ENCODE measurements at regions not wholly inside any gene's neighbourhood (a gene's known extent, or its start where the extent isn't known, plus 50 kb on each side); places are given as distances from the start of the nearest gene placed in this dataset.
"Not testable (repeated sequence)": the region's sequence is repeated elsewhere in the genome, so short reads cannot be mapped to it uniquely, and the experiment has no call there.

DNA sequence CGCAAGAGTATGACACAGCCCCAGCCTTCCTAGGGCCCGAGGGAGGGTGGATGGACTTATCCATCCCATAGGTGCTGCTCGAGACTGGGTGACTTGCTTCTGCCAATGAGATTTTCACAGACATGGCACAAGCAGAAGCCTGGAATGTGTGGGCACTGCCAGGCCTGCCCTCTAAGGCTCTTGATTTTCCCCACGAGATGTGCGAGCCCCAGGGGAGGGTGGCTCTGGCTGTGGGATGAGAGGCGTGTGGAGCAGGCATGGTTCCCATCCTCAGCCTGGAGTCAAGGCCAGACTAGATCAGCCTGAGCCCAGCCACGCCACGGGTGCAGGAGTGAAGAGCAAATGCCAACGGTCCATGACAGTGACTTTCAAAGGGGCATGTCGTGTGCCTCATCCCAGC, 148.9 kb downstream of the RTP5 start:
- DNase-seq (ENCODE audit: extremely low spot score, insufficient read length, low read depth); FAIRE-seq: not testable (repeated sequence)

DNA sequence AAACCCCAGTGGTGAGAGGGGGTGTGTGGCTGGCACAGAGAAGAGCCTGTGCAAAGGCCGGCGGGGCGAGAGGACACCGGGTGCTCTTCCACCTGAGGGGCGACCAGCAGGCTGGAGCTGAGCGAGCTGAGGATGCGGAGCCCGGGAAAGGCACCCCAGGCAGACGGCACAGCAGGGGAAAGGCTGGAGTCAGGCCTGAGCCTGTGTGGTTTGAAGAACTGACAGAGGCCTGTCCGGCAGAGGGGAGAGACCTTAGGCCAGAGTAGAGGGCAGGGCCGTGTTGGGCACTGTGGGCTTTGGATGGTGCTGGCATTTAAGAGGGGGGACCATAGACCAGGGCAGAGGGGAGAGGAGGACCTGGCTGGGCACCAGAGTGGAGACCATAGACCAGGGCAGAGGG, 149.8 kb downstream of the RTP5 start:
- FAIRE-seq (no peak), DNase-seq (ENCODE audit: extremely low spot score, insufficient read length, low read depth) (no peak)

DNA sequence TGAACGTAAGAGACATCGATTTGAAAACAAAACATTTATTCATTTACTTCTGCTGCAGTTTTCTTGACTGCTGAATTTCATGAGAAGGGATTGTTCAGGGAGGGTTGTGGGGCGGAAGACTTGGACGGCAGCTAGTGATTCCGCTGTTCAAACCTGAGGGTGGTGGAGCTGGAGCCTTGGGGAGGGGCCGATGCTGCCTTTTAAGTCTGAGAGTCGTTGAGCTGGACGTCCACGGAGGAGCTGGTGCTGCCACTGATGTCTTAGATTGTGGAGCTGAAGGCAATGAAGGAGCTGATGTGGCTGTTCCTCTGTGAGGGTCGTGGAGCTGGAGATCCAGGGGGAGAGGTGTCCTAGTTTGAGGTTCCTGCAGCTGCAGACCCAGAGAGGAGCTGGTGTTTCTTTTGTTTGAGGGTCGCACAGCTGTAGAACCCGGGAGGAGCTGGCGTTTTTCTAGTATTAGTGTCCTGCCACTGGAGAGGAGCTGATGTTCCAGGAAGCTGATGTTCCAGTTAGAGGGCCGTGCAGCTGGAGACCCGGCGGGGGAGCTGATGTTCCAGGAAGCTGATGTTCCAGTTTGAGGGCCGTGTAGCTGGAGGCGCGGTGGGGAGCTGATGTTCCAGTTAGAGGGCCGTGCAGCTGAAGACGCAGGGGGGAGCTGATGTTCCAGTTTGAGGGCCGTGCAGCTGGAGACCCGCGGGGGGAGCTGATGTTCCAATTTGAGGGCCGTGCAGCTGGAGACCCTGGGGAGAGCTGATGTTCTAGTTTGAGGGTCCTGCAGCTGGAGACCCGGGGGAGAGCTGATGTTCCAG, 150.9 kb downstream of the RTP5 start:
- FAIRE-seq = no peak
- DNase-seq (ENCODE audit: extremely low spot score, insufficient read length, low read depth) = no peak

DNA sequence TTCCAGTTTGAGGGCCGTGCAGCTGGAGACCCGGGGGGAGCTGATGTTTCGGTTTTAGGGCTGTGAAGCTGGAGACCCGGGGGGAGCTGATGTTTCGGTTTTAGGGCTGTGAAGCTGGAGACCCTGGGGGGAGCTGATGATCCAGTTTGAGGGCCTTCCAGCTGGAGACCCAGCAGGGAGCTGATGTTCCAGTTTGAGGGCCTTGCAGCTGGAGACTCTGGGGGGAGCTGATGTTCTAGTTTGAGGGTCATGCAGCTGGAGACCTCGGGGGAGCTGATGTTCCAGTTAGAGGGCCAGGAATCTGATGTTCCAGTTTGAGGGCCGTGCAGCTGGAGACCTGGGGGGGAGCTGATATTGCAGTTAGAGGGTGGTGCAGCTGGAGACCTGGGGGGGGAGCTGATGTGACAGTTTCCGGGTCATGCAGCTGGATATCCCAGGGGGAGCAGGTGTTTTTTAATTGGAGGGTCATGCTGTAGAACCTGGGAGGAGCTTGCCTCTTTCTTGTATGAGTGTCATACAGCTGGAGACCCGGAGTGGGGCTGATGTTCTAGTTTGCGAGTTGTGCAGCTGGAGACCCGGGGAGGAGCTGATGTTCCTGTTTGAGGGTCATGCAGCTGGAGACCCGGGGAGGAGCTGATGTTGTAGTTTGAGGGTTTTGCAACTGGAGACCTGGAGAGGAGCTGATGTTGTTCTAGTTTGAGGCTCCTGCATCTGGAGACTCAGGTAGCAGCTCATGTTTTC, 153.2 kb downstream of the RTP5 start:
- FAIRE-seq (no peak), DNase-seq (ENCODE audit: extremely low spot score, insufficient read length, low read depth) (no peak)

DNA sequence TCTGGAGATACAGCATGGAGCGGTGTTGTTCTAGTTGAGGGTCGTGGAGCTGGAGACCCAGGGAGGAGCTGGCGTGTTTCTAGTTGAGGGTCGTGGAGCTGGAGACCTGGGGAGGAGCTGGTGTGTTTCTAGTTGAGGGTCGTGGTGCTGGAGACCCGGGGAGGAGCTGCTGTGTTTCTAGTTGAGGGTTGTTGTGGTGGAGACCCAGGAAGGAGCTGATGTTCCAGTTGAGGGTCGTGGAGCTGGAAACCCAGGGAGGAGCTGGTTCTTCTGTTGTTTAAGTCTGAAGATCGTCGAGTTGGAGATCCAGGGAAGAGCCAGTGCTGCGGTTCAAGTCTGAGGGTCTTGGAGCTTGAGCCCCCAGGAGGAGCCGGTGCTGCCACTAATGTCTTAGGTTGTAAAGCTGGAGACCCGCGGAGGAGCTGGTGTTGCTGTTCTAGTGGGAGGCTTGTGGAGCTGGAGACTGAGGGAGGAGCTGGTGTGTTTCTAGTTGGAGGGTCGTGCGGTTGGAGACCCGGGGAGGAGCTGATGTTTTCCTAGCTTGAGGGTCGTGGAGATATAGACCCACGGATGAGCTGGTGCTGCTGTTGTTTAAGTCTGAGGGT, 155.3 kb downstream of the RTP5 start:
- FAIRE-seq = no peak
- no peak for DNase-seq (ENCODE audit: extremely low spot score, insufficient read length, low read depth)

DNA sequence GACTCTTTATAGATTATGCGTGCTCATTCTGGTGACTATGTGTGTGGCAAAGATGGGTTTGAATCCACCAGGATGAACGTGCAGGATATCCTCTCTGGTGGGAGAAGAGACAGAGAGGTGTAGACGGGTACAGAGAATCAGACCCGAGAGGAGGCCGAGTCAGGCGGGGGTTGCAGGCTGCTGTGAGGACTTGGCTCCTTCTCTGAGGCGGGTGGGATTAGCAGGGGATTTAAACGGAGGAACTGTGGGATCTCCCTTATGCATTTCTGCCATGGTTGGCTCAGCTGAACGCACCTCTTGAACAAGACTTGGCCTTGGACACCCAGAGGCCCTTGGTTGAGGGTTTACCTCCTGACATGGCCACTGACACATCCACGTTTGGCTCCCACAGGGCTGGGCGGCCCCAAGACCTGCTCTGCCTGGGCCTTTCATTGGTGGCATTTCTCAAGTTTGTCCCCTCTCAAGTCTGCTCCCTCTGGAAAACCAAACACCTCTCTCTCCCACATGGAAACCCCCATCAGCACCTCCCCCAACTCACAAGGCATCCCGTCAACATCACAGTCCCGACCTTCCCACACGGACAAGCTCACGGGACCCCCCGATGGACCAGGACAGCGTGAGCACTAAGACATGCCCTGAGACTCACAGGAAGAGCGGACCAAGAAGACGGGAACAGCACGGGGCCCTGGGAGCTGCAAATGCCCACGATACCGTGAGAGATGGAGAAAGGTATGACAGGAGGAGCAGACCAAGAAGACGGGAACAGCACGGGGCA, 158.3 kb downstream of the RTP5 start:
- FAIRE-seq = no peak

DNA sequence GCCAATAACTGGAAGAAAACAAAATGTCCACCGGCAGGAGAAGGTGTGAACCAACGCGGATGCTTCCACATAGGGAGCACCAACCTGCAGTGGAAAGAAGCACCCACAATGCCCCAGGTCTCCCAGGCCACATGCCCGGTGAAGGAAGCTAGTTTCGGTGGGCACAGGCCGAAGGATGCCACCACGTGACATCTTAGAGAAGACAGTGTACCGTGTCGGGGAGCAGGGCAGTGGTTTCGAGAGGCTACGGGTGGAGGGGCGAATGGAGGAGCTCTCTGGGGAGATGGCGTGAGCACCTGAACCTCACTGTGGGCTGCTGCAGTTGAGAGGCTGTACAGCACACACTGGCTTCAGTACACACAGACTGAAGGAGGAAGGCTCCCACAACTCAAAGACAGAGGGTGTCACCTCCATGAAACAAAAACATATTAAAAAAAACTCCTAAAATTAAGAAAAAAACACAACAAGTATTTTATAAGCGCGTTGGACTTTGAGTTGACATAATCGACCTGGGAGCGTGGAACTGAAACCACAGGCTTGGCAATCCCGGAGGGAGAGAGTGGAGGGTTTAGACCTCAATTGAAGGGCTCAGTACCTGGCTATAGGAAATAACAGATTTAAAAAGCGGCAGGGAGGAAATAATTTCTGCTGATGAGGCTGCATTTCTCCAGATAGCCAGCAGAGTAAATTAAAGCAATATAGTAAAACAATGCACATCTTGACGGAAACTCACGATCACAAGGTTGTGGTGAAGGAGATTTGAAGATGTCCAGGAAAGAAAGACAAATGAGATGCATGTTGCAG, 160.1 kb downstream of the RTP5 start:
- DNase-seq (ENCODE audit: extremely low spot score, insufficient read length, low read depth) (no peak), FAIRE-seq (no peak)

More for the DNA sequence above, 158.3 kb downstream of the RTP5 start:
- DNase-seq (ENCODE audit: extremely low spot score, insufficient read length, low read depth) = no peak

DNA sequence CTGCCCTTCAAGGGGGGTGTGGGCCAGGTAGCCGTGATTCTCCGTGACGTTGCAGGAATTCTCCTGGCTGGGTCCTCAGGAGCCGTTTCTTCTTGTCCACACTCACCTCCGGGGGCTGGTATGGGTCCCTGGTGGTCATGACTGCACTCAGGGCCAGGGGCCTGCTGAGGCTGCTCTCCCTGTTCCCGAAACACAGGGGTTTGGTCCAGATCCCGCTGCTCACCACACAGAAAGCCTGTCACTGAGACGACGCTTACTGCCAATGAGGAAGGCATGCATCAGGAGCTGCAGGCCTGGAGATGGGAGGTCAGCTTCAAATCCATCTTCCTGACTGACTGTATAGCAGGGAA, 160.7 kb downstream of the RTP5 start:
- DNase-seq (ENCODE audit: extremely low spot score, insufficient read length, low read depth) = no peak
- no peak for FAIRE-seq

DNA sequence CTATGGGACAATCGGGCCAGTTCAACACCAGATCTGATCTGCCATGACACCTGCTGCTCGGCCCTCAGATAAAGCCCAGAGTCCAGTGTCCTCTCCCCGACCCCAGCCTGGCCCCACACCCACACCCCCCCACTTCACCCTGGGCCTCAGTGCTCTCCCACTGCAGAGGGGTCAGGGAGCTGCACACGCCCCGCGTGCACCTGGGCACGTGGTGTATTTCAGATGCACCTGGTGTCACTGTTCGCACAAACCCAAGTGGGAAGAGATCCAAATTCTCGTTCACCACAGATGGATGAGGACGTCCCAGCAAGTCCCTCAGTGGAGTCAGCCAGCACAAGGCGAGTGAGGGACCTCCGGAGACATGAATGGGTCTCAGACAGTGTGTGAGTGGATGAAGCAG, 161.3 kb downstream of the RTP5 start:
- FAIRE-seq = no peak

DNA sequence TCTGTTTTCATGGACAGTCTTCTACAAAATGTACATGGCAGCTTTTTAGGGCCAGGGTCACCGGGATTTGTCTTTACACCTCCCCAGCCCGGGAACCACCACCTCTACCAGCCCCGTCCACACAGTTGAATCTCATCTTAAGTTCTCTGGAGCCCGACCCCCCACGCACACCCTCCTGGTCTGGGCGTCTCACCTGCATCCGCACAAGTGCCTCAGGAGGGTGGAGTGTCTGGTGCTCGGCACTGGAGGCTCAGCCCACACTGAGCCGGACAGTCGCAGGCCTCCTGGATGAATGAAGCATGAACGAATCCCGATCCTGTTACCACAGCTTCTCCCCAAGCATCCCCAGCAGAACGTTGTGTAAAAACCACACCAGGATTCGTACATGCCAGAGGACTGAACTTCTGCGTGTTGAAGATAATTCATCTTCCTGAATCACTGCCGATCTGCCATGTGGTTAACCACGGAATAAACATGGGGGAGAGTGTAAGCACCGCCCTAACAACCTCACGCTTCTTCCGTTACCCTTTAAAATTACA, 162.0 kb downstream of the RTP5 start:
- FAIRE-seq = no peak

More for the DNA sequence above, 161.3 kb downstream of the RTP5 start:
- DNase-seq (ENCODE audit: extremely low spot score, insufficient read length, low read depth) = no peak

DNA sequence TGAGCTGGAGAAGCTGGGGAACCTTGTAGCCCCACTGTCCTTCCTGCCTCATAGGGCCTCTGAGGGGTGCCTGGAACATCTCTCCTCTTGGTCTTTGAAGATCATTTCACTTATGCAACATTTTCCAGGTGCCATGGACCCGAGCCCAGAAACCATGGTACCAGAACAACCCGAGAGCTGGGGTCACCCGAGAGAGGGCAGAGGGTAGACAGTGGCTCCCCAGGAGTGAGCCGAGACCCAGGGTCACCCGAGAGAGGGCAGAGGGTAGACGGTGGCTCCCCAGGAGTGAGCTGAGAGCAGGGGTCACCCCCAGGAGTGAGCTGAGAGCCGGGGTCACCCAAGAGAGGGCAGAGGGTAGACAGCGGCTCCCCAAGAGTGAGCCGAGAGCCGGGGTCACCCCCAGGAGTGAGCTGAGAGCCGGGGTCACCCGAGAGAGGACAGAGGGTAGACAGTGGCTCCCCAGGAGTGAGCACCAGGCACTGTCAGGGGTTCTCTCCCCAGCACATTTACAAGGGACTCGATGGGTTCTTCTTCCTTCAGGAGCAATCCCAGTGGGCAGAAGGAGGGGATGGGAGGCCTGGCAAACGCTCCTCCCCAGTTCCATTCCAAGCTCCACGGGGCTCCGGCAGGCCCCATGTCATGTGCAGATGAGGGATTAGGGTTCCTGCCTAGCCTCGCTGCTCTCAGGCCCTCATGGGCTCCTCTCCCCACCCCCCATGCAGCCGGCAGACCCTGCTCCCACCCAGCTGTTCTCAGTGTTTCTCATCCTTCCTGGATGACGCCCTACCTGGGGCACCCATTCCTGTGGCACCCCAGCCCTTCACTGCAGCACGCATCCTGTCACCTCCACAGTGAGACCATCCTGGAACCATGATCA, 163.5 kb downstream of the RTP5 start:
- no peak for FAIRE-seq
- no peak for DNase-seq (ENCODE audit: extremely low spot score, insufficient read length, low read depth)

More for the DNA sequence above, 162.0 kb downstream of the RTP5 start:
- no peak for DNase-seq (ENCODE audit: extremely low spot score, insufficient read length, low read depth)

DNA sequence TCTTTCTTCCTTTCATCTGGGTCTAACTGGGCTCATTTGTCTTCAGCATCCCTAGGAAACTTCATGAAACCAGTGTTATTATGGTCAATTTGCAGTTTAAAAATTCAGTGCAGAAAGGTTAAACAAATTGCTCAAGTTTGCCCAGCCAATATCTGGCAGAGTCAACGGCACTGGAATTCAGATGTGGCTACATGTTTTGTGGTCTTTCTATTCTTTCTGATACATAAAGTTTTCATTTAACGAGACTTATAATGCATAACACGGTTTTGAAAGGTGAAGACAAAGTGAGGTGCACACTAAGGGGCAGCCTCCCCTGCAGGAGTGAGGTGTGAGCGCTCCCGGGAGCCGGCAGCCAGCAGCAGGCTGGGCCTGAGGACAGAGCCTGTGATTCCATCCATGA, 164.6 kb downstream of the RTP5 start:
- DNase-seq (ENCODE audit: extremely low spot score, insufficient read length, low read depth) = no peak
- no peak for FAIRE-seq

DNA sequence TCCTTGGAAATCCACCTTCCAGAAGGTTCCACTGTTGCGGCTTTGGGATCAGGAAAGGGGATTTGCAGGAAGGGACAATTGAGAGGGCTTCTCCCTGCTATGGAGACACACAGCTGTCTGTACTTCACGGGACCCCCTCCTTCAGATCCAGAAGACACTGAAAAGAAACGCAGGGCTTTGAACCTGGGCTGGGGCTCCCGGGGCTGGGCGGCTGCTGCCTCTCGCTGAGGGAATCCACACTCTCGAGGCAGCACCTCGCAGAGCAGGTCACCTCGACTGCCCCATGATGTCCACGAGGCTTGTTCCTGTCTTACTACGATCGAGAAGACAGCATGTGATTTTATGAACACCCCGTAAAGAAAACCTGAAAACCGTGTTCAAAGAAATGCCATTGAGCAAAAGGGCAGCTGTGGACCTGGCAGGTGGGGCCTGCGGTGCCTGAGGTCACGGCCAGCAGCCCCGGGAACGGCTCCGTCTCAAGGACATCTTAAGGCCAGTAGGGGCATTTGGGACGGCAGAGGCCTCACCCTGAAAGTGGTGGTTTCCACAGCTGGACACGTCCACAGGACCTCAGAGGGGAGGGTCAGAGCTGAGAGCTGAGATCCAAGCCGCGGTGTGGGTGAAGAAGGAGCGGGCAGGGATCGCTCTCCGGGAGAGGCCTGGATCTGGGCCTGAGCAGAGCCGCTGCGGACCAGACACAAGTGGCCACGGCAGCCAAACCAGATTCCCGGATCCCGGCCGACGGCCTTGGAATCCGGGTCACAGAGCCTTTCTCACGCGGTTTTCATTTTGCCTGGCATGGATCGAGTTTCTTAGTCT, 165.7 kb downstream of the RTP5 start:
- FAIRE-seq (no peak), DNase-seq (ENCODE audit: extremely low spot score, insufficient read length, low read depth) (no peak)

DNA sequence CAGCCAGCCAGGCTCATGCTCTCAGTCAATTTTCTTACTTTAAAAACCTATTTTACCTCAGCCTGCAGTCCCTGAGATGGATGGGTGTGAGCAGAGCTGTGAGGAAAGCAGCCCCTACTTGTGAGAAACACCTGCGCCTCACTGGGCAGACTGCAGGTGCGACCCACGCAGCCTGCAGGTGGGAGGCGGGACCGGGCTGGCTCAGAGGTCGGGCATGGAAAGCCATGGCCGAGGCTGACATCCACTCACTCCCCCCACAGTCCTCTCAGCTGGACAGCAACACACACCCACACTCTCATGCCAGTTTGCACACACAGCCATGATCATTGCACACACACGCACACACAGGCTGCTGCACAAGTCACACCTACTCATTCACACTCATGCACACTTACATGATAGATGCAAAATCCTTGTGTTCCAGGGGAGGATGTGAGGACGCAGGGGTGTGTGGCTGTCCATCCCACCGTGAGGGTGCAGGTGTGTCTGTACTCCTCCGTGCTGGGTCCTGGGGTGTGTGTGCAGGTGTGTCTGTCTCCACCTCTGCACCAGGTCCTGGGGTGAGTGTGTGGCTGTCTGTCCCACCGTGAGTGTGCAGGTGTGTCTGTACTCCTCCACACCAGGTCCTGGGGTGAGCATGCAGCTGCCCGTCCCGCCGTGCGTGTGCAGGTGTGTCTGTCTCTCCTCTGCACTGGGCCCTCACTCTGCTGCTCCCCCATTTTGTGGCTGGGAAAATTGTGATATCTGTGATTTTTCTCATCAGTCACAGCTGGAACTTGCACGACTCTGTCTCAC, 166.5 kb downstream of the RTP5 start:
- FAIRE-seq (no peak), DNase-seq (ENCODE audit: extremely low spot score, insufficient read length, low read depth) (no peak)

DNA sequence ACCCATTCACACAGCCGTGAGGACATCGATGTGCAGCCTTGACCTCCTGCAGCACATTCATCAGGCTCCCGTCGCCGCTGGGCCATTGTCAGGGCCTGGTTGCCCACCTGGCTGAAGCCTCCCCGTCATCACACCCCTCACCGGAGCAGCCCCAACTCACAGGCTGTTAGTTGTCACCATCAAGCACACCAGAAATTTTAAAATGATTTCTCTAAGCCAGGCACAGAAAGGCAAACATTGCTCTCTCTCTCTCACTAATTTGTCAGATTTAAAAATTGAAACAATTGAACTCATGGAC, 167.1 kb downstream of the RTP5 start:
- no peak for DNase-seq (ENCODE audit: extremely low spot score, insufficient read length, low read depth)
- no peak for FAIRE-seq

DNA sequence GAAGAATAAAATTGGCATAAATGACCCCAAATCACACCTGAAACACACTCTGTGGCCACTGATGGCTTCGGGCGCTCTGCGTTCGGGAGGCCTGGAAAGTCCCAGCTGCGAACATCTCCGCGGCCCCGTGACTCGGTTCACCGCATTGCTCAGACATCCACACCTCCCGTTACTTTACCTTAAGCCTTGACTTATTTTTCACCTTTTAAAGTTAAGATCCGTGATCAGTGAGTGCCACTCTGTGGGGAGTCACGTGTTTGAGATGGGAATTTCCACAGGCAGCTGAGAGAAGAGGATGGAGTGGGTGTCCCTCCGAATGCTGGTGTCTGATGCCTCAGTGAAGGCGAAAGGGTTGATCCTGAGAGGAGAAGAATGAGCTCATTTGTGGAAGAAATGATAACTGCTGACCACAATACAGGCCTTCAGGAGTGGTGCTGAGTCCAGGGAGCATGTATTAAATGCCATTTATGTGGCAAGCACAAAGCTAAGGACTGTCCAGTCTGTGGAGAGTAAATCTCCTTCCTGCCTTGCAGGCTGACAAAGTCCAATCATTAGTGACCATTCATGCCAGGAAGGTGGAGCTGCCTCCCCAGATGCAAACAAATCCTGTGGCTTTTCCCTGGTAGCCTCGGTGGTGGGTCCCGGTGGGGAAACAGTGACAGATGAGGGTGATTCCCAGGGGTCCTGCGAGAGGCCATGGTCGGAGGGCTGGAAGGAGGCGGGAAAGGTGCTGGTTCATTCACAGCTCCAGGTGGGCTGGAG, 168.8 kb downstream of the RTP5 start:
- no peak for FAIRE-seq

More for the DNA sequence above, 168.8 kb downstream of the RTP5 start:
- DNase-seq (ENCODE audit: extremely low spot score, insufficient read length, low read depth) = no peak

Measured in GM18507 (cell line).